Lower leg skin (tissue), 4 donors: ENCODE measurements at regions not wholly inside any gene's neighbourhood (a gene's known extent, or its start where the extent isn't known, plus 50 kb on each side); places are given as distances from the start of the nearest gene placed in this dataset.

Experiments
- DNase-seq, 2 donors: peaks; one replicate each; pipeline ENCODE4 v3.0.0-alpha.2; 2019; ENCODE audit warnings: low spot score in 2 of 2
- H3K4me3 ChIP-seq: fragments of 200-600 bp; sonication (generic); 2 replicates; pipeline ENCODE4 v1.5.1; 2017; ENCODE audit warnings: mild to moderate bottlenecking, low read depth; ENCODE audit not compliant: poor library complexity, severe bottlenecking
- CTCF ChIP-seq, 3 donors: fragments of 450-650 bp; IDR thresholded peaks; one replicate each; pipeline ENCODE4 v1.5.1; 2016; ENCODE audit warnings: antibody characterized with exemption in 3 of 3, mild to moderate bottlenecking in 3 of 3, moderate library complexity in 2 of 3
- POLR2A ChIP-seq, 2 donors: fragments of 450-650 bp; IDR thresholded peaks; one replicate each; pipeline ENCODE4 v1.6.1; 2016 to 2017; ENCODE audit warnings: antibody characterized with exemption in 2 of 2, mild to moderate bottlenecking in 1 of 2, moderate library complexity in 1 of 2
- WGBS, 2 donors: methylation state at CpG; one replicate each; pipeline ENCODE4 v1.1.5; 2018; 5-methylcytosine and 5-hydroxymethylcytosine counted together
- intact Hi-C: fragments of 100-400 bp; cut with DNase I; formaldehyde crosslinking; loops from one replicate; pipeline ENCODE4 v1.15.0; 2023; ENCODE audit warnings: low total_unique reads

- H3K4me3 ChIP-seq: no peak overlapping the region
- DNase-seq: no peak
- intact Hi-C loops: no loop called here
- no peak for TF ChIP-seq CTCF (IDR thresholded peaks at IDR 0.05)
- no peak for TF ChIP-seq POLR2A (IDR thresholded peaks at IDR 0.05)
- WGBS, 2 donors: 86 to 89% methylated on average over 6 of the region's 6 CpGs
Observed at GRCh38 chr6:104017410-104018381, 842.0 kb downstream of the HACE1 start.

GRCh38 chr6:104014163-104014959, 845.4 kb downstream of the HACE1 start:
- no peak overlapping the region for H3K4me3 ChIP-seq
- WGBS, 2 donors: 65 to 74% methylated on average over 2 of the region's 2 CpGs
- DNase-seq: no peak
- no peak for TF ChIP-seq CTCF (IDR thresholded peaks at IDR 0.05)
- TF ChIP-seq POLR2A (IDR thresholded peaks at IDR 0.05): no peak
- intact Hi-C loops: no loop called here

- intact Hi-C loops: no loop called here
- no peak for DNase-seq
- 38 to 46% methylated on average over 2 of the region's 2 CpGs for WGBS, 2 donors
- TF ChIP-seq POLR2A (IDR thresholded peaks at IDR 0.05) (no peak), CTCF (IDR thresholded peaks at IDR 0.05) (no peak)
- H3K4me3 ChIP-seq: no peak overlapping the region
Observed at GRCh38 chr6:104013312-104013971, 846.3 kb downstream of the HACE1 start.

- H3K4me3 ChIP-seq: no peak overlapping the region
- no peak for DNase-seq
- intact Hi-C loops: no loop called here
- TF ChIP-seq CTCF (IDR thresholded peaks at IDR 0.05) (no peak), POLR2A (IDR thresholded peaks at IDR 0.05) (no peak)
Observed at GRCh38 chr6:104010897-104011296, 848.8 kb downstream of the HACE1 start.

GRCh38 chr6:104003803-104004516, 855.8 kb downstream of the HACE1 start:
- no peak overlapping the region for H3K4me3 ChIP-seq
- 83 to 86% methylated on average over 3 of the region's 3 CpGs for WGBS, 2 donors
- DNase-seq: no peak
- TF ChIP-seq POLR2A (IDR thresholded peaks at IDR 0.05): no peak
- no peak for TF ChIP-seq CTCF (IDR thresholded peaks at IDR 0.05)
- intact Hi-C loops: no loop called here
